GM20000 (cell line): ENCODE measurements at regions not wholly inside any gene's neighbourhood (a gene's known extent, or its start where the extent isn't known, plus 50 kb on each side); places are given as distances from the start of the nearest gene placed in this dataset.

Experiments used
- DNase-seq: peaks from one replicate; pipeline ENCODE4 v3.0.0; 2012; ENCODE audit warnings: low spot score
- TF ChIP-seq, protein P1 (sequence below): IDR thresholded peaks from 2 replicates; pipeline ENCODE4 v1.5.1; 2012; ENCODE audit warnings: mild to moderate bottlenecking, control low read depth; ENCODE audit errors: extremely low read depth, missing control alignments

GRCh38 chr22:27237080-27237741 lies 564.3 kb downstream of the MN1 start:
- TF ChIP-seq, protein P1, sequence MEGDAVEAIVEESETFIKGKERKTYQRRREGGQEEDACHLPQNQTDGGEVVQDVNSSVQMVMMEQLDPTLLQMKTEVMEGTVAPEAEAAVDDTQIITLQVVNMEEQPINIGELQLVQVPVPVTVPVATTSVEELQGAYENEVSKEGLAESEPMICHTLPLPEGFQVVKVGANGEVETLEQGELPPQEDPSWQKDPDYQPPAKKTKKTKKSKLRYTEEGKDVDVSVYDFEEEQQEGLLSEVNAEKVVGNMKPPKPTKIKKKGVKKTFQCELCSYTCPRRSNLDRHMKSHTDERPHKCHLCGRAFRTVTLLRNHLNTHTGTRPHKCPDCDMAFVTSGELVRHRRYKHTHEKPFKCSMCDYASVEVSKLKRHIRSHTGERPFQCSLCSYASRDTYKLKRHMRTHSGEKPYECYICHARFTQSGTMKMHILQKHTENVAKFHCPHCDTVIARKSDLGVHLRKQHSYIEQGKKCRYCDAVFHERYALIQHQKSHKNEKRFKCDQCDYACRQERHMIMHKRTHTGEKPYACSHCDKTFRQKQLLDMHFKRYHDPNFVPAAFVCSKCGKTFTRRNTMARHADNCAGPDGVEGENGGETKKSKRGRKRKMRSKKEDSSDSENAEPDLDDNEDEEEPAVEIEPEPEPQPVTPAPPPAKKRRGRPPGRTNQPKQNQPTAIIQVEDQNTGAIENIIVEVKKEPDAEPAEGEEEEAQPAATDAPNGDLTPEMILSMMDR, result no peak
- DNase-seq, result no peak

DNA sequence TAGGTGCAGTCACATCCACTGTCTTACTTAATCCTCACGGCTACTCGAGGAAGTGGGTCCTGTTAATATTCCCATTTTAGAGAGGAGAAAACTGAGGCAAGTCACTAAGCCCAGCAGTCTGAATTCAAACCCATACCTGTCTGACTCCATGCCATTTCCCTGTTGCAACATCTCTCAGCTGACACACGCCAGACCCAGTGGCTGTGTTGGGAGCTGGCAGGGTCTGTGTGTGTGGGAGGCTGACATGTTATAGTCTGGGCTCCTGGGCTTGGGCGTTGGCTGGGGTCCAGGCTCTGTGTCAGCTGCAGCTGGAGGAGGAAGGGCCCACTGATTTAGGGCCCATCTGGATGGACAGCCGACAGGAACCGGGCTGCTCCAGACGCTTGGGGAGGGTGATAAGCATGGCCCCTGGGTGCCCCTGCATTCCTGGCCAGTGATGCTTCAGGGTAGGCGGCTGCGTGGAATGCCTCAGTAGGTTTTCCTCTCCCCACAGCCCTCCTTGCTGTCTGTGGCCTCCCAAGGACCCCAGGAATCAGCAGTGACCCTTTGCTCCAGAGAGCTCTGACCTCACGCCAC lies 562.5 kb downstream of the MN1 start:
- no peak for DNase-seq
- TF ChIP-seq, protein P1, result no peak

DNA sequence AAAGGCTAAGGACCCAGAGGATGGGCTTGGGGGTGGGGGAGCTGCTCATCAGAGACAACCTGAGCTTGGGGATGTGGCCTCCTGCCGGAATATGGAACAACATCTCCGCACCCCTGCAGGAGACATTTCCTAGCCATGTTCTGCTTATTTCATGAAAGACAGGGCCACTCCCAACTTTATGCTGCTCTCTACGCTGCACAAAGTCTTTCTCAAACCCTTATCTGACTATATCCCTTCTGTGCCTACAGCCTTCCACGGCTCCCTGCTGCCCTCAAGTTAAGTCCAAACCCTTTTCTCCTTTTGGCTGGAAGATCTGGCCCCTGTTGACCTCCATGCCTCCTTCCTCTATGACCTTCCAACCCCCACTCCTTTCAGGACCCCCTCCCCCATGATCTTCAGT lies 562.0 kb downstream of the MN1 start:
- DNase-seq, result no peak
- TF ChIP-seq, protein P1, result no peak

- DNase-seq, result no peak
- TF ChIP-seq, protein P1, result no peak
These were observed 561.1 kb downstream of the MN1 start for GRCh38 chr22:27240298-27241075.

DNA sequence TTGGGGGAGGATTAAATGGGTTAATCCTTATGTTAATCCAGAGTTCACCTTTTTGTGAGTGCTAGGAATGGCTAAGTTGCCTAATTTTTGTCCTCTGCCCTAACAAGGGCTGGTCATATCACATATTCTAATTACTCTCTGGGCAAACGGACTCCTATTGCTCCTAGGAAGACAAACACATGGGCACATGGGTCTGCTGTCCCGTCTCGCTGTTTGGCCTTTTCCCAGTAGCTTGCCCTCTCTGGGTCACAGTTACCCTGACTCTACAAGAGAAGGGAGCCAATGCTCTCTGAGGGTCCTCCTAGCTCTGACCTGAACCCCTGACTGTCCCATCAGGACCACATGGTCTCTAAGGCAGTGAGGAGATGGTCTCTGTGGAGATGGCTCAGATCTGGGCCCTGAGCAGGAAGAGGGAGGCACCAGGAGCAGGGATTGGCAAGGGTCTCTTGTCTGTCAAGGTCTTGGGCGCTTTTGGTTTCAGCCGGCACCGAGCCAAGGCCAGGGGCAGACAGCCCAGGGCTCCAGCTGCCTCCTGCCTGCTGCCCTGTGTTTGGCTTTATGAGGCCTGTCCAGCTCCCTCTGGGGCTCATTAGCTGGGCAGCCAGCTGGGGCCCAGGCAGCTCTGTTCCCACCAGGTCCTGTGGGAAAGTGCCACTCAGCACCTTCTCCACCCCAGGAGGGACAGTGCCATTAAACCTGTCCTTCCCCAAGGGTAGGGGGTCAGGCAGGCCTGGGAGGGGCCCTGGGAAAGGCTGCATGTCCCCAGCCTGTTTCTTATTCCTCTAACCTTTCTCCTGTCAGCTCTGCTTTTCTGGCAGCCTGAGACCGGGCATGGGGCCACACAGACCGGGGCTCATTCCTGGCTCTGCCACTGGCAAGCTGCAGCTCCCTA lies 559.9 kb downstream of the MN1 start:
- DNase-seq, result no peak
- TF ChIP-seq, protein P1, result no peak

DNA sequence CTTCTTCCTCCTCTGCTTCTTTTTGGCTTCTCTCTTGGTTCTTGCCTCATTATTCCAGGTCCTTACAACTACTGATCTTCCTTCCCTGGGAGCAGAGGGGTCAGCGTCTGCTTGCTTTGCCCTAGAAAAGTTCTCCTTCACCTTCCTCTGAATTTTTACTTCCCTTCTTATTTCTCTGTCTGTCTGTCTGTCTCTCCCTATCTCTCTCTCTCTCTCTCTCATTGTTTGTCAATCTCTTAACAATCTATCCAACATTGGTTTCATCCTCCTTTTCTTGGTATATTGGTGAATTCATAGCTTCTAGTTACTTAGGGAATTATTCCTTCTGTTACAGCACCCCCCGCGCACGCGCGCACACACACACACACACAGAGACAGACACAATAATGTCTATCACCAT lies 559.1 kb downstream of the MN1 start:
- DNase-seq, result no peak
- TF ChIP-seq, protein P1, result no peak
